ENCODE measurements at regions not wholly inside any gene's neighbourhood (a gene's known extent, or its start where the extent isn't known, plus 50 kb on each side); places are given as distances from the start of the nearest gene placed in this dataset.

GRCh38 chr2:174681099-174682006 is 82.9 kb downstream of the CHRNA1 start (continued):
- TF ChIP-seq, protein P1, sequence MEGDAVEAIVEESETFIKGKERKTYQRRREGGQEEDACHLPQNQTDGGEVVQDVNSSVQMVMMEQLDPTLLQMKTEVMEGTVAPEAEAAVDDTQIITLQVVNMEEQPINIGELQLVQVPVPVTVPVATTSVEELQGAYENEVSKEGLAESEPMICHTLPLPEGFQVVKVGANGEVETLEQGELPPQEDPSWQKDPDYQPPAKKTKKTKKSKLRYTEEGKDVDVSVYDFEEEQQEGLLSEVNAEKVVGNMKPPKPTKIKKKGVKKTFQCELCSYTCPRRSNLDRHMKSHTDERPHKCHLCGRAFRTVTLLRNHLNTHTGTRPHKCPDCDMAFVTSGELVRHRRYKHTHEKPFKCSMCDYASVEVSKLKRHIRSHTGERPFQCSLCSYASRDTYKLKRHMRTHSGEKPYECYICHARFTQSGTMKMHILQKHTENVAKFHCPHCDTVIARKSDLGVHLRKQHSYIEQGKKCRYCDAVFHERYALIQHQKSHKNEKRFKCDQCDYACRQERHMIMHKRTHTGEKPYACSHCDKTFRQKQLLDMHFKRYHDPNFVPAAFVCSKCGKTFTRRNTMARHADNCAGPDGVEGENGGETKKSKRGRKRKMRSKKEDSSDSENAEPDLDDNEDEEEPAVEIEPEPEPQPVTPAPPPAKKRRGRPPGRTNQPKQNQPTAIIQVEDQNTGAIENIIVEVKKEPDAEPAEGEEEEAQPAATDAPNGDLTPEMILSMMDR (IDR thresholded peaks at IDR 0.05): no peak
- TF ChIP-seq IRF3 (IDR thresholded peaks at IDR 0.05; ENCODE audit: low read depth, low read length) (no peak), SIN3A (IDR thresholded peaks at IDR 0.05; ENCODE audit: borderline replicate concordance, low read depth, low read length) (no peak), MEF2A (IDR thresholded peaks at IDR 0.05; ENCODE audit: borderline replicate concordance, low read depth) (no peak), RAD21 (IDR thresholded peaks at IDR 0.05; ENCODE audit: low read length) (no peak)
- TF ChIP-seq, protein P2, sequence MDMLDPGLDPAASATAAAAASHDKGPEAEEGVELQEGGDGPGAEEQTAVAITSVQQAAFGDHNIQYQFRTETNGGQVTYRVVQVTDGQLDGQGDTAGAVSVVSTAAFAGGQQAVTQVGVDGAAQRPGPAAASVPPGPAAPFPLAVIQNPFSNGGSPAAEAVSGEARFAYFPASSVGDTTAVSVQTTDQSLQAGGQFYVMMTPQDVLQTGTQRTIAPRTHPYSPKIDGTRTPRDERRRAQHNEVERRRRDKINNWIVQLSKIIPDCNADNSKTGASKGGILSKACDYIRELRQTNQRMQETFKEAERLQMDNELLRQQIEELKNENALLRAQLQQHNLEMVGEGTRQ (IDR thresholded peaks at IDR 0.05; ENCODE audit: borderline replicate concordance, low read depth, low read length): no peak
- TF ChIP-seq, protein P3, sequence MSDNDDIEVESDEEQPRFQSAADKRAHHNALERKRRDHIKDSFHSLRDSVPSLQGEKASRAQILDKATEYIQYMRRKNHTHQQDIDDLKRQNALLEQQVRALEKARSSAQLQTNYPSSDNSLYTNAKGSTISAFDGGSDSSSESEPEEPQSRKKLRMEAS (IDR thresholded peaks at IDR 0.05; ENCODE audit: low read depth): no peak

- Histone ChIP-seq H3K4me1 (ENCODE audit: control insufficient read depth in 1 of 2, insufficient read depth in 2 of 2, low read depth in 1 of 2, low read length in 1 of 2) (peaks cover 6 to 45% of the 10 kb centered on the region in 2 experiments; a peak in 2 of 4 replicates), H3K9me2 (no peaks in the 10 kb centered on the region), H2AFZ (ENCODE audit: low read depth) (no peak overlapping the region), H3K79me2 (ENCODE audit: insufficient read depth) (peaks cover 71% of the 10 kb centered on the region), H3K27ac (ENCODE audit: low read depth in 2 of 2, low read length in 1 of 2) (peak overlapping the region in 1 of 2 experiments; percentile 22; a peak in 1 of 4 replicates), H3K27me3 (ENCODE audit: insufficient read depth) (no peaks in the 10 kb centered on the region), H3K4me3 (ENCODE audit: low read depth in 2 of 2, low read length in 1 of 2) (peak overlapping the region; percentile 89 to 93; a peak in 2 of 4 replicates), H3K9ac (0 out of 2 replicates have a peak overlapping the region, but pooled peaks have one; percentile 88), H3K36me3 (replicated peaks in 1 of 2; ENCODE audit: control insufficient read depth in 1 of 2, insufficient read depth in 2 of 2, low read length in 1 of 2) (peaks cover 13 to 19% of the 10 kb centered on the region in 2 experiments), H3K4me2 (peak overlapping the region; percentile 83; the same call in 1 of the 2 replicates), H4K20me1 (ENCODE audit: insufficient read depth) (peaks cover 14% of the 10 kb centered on the region), H3K9me3 (no peaks in the 10 kb centered on the region), H3F3A (replicated peaks; ENCODE audit: insufficient read depth) (peaks cover 8% of the 10 kb centered on the region)
- ChIA-PET POLR2A (interaction anchor here (1.0 kb wide), 1 partner anchor 145 kb away, joined by 3 read pairs; no protein-coding TSS in a partner anchor), CTCF (interaction anchor here (0.7 to 3.8 kb wide), 6 partner anchors 9 to 97 kb away, joined by 3 to 22 read pairs (median 3); no protein-coding TSS in a partner anchor)
- no peak for DNase-seq
- WGBS (ENCODE audit: low lambda C conversion rate): 58% methylated on average over 2 of the region's 2 CpGs
- no peak for TF ChIP-seq MXI1 (IDR thresholded peaks at IDR 0.05; ENCODE audit: low read depth, low read length)
- no peak for TF ChIP-seq GATA2 (CRISPR knock-in tag; IDR thresholded peaks at IDR 0.05)
Measured at GRCh38 chr2:174680221-174680620, 82.6 kb upstream of the WIPF1 start.

Data from SK-N-SH (cell line).